Caco-2 (cell line): ENCODE measurements at regions not wholly inside any gene's neighbourhood (a gene's known extent, or its start where the extent isn't known, plus 50 kb on each side); places are given as distances from the start of the nearest gene placed in this dataset.

Experiments used
- BruUV-seq: library from RNA; stranded (reverse); fragments of 400-500 nt; replicated peaks from 2 replicates; lab custom pipeline; 2021; lab: Mats Ljungman, UMichigan
- CTCF ChIA-PET: fragments of 300-600 bp; sonication (Branson Sonifier 250); formaldehyde crosslinking; loops from one replicate; lab custom pipeline; 2022; ENCODE audit warnings: antibody characterized with exemption; lab: Charles Lee
- POLR2A ChIA-PET: fragments of 300-600 bp; sonication (Branson Sonifier 250); formaldehyde crosslinking; loops from one replicate; lab custom pipeline; 2022; ENCODE audit warnings: antibody characterized with exemption; lab: Charles Lee
- DNase-seq, 2 experiments: peaks; one replicate each; pipeline versions ENCODE4 v3.0.0 to v3.0.0-alpha.2; 2020 to 2022
- H3K27me3 ChIP-seq: replicated peaks from 2 replicates; pipeline ENCODE4 v1.6.0; 2011; ENCODE audit warnings: low read length; ENCODE audit not compliant: control insufficient read depth, insufficient read depth
- H3K36me3 ChIP-seq: 2 replicates; pipeline ENCODE4 v1.5.1; 2011; ENCODE audit warnings: low read length; ENCODE audit not compliant: control insufficient read depth, insufficient read depth
- H3K4me1 ChIP-seq: fragments of 250-450 bp; sonication (Bioruptor Pico); 2 replicates; pipeline ENCODE4 v1.5.1; 2020; ENCODE audit warnings: mild to moderate bottlenecking
- H3K4me3 ChIP-seq: 2 replicates; pipeline ENCODE4 v1.5.1; 2011; ENCODE audit warnings: low read depth, mild to moderate bottlenecking, control low read depth, low read length
- H3K9me3 ChIP-seq: fragments of 250-450 bp; sonication (Bioruptor Pico); 2 replicates; pipeline ENCODE4 v1.5.1; 2020; ENCODE audit warnings: mild to moderate bottlenecking, moderate library complexity
- H3K27ac Mint-ChIP-seq: one replicate; pipeline ENCODE4 v1.8.0; 2022; ENCODE audit warnings: mixed read lengths; ENCODE audit not compliant: unreplicated experiment
- H3K27me3 Mint-ChIP-seq: one replicate; pipeline ENCODE4 v1.8.0; 2022; ENCODE audit warnings: mixed read lengths; ENCODE audit not compliant: insufficient read depth, unreplicated experiment
- H3K36me3 Mint-ChIP-seq: one replicate; pipeline ENCODE4 v1.8.0; 2022; ENCODE audit warnings: mild to moderate bottlenecking, mixed read lengths; ENCODE audit not compliant: insufficient read depth, unreplicated experiment
- H3K4me1 Mint-ChIP-seq: one replicate; pipeline ENCODE4 v1.8.0; 2022; ENCODE audit warnings: low read depth, mixed read lengths; ENCODE audit not compliant: unreplicated experiment
- H3K4me3 Mint-ChIP-seq: one replicate; pipeline ENCODE4 v1.8.0; 2022; ENCODE audit warnings: mild to moderate bottlenecking, moderate library complexity, mixed read lengths; ENCODE audit not compliant: unreplicated experiment
- H3K9me3 Mint-ChIP-seq: one replicate; pipeline ENCODE4 v1.8.0; 2022; ENCODE audit warnings: mixed read lengths; ENCODE audit not compliant: unreplicated experiment
- intact Hi-C: fragments of 100-400 bp; cut with micrococcal nuclease; formaldehyde crosslinking; loops from one replicate; pipeline ENCODE4 v1.10.0; 2022; ENCODE audit not compliant: unreplicated experiment
- TF ChIP-seq, protein P1 (sequence below), 2 experiments: fragments of 200-600 bp in 1 of 2; IDR thresholded peaks; 1 replicate in 1 of 2; 2 replicates in 1 of 2; pipeline versions ENCODE4 v1.5.1 to v1.8.0; 2011 to 2022; ENCODE audit warnings: antibody characterized with exemption in 1 of 2, control low read depth in 1 of 2, inconsistent platforms in 1 of 2, low read depth in 1 of 2, low read length in 1 of 2, mild to moderate bottlenecking in 1 of 2, moderate library complexity in 1 of 2; ENCODE audit not compliant: insufficient read depth in 1 of 2, severe bottlenecking in 1 of 2, unreplicated experiment in 1 of 2

GRCh38 chr17:64788286-64789060 is 126.4 kb upstream of the SMURF2 start:
- no peak for DNase-seq
- ChIA-PET POLR2A (no interaction called here), CTCF (no interaction called here)
- Histone ChIP-seq H3K9me3 (no peaks in the 10 kb centered on the region), H3K4me1 (peaks cover 13% of the 10 kb centered on the region), H3K36me3 (peaks cover 2% of the 10 kb centered on the region; the same call in 1 of the 2 replicates), H3K4me3 (no peak overlapping the region), H3K27me3 (no peaks in the 10 kb centered on the region)
- no peak overlapping the region for H3K27ac Mint-ChIP-seq
- intact Hi-C loops, result no loop called here
- no peak overlapping the region for H3K4me3 Mint-ChIP-seq
- no TSS peak for BruUV-seq
- peaks cover 21% of the 10 kb centered on the region for H3K36me3 Mint-ChIP-seq
- H3K4me1 Mint-ChIP-seq, result peaks cover 12% of the 10 kb centered on the region
- H3K27me3 Mint-ChIP-seq, result no peaks in the 10 kb centered on the region
- TF ChIP-seq, protein P1, sequence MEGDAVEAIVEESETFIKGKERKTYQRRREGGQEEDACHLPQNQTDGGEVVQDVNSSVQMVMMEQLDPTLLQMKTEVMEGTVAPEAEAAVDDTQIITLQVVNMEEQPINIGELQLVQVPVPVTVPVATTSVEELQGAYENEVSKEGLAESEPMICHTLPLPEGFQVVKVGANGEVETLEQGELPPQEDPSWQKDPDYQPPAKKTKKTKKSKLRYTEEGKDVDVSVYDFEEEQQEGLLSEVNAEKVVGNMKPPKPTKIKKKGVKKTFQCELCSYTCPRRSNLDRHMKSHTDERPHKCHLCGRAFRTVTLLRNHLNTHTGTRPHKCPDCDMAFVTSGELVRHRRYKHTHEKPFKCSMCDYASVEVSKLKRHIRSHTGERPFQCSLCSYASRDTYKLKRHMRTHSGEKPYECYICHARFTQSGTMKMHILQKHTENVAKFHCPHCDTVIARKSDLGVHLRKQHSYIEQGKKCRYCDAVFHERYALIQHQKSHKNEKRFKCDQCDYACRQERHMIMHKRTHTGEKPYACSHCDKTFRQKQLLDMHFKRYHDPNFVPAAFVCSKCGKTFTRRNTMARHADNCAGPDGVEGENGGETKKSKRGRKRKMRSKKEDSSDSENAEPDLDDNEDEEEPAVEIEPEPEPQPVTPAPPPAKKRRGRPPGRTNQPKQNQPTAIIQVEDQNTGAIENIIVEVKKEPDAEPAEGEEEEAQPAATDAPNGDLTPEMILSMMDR (IDR thresholded peaks at IDR 0.05; ENCODE audit: insufficient read depth in 1 of 2, low read depth in 1 of 2, low read length in 1 of 2, severe bottlenecking in 1 of 2, unreplicated experiment in 1 of 2), result no peak
- no peaks in the 10 kb centered on the region for H3K9me3 Mint-ChIP-seq

DNA sequence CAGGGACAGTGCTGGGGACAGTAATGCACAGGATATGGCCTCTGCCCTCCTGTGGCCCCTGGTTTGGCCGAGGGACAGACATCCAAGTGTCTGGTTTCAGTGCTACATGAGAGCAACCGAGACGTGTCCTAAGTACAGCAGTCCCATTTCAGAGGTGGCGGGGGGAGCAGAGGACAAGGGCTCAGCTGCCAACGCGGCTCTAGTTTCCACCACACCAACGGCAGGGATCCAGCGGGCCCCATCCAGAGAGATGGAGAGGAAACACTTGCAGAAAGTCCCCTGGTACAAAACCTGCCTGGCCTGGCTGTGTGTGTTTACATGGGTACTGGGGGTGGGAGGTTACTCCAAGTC is 125.8 kb upstream of the SMURF2 start:
- BruUV-seq, result no TSS peak
- TF ChIP-seq, protein P1 (IDR thresholded peaks at IDR 0.05; ENCODE audit: insufficient read depth in 1 of 2, low read depth in 1 of 2, low read length in 1 of 2, severe bottlenecking in 1 of 2, unreplicated experiment in 1 of 2), result no peak
- Mint-ChIP-seq H3K9me3 (no peaks in the 10 kb centered on the region), H3K4me1 (peaks cover 12% of the 10 kb centered on the region), H3K27me3 (no peaks in the 10 kb centered on the region), H3K4me3 (no peak overlapping the region), H3K27ac (no peak overlapping the region), H3K36me3 (peaks cover 21% of the 10 kb centered on the region)
- Histone ChIP-seq H3K9me3 (no peaks in the 10 kb centered on the region), H3K4me1 (peaks cover 13% of the 10 kb centered on the region), H3K27me3 (no peaks in the 10 kb centered on the region), H3K36me3 (peaks cover 2% of the 10 kb centered on the region; the same call in 1 of the 2 replicates), H3K4me3 (no peak overlapping the region)
- intact Hi-C loops, result no loop called here
- CTCF ChIA-PET, result interaction anchor here (0.7 to 0.9 kb wide), 2 partner anchors 10 to 14 kb away, joined by 3 to 6 read pairs; no protein-coding TSS in a partner anchor
- DNase-seq, result peak in 1 of 2 experiments; percentile 25
- POLR2A ChIA-PET, result no interaction called here

DNA sequence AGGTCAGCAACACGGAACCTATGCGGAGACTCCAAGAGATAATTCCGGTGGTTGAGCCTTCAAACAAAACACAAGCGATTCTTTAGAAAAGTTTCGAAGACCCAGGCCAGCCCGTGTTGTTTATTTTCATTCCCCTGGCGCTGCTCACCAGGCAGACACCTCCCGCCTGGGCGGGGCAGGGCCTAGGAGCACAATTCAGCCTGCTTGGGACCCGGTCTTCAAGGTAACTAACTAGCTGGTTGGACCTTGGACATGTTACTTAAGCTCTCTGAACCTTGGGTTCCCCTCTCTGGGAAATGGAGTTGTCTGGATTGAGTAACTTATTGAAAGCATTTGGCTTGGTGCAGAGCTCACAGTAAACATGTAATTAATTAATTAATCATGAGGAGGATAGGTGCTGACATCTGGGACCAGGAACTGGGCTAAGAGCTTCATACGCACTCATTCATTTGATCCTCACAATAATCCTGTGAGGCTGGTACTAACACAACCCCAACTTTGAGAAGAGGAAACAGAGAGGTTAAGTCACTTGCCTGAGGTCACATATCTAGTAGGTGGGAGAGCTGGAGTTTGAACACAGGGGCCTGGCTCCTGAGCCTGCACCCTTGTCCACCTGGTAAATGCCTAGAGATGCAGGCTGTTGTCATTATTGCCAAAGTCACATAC is 125.3 kb upstream of the SMURF2 start:
- H3K4me3 ChIP-seq, result no peak overlapping the region
- peaks cover 12% of the 10 kb centered on the region for H3K4me1 Mint-ChIP-seq
- H3K36me3 Mint-ChIP-seq, result peaks cover 21% of the 10 kb centered on the region
- TF ChIP-seq, protein P1 (IDR thresholded peaks at IDR 0.05; ENCODE audit: insufficient read depth in 1 of 2, low read depth in 1 of 2, low read length in 1 of 2, severe bottlenecking in 1 of 2, unreplicated experiment in 1 of 2), result no peak
- H3K27me3 Mint-ChIP-seq, result no peaks in the 10 kb centered on the region
- no peaks in the 10 kb centered on the region for H3K9me3 ChIP-seq
- H3K4me3 Mint-ChIP-seq, result peak overlapping the region; percentile 31
- peaks cover 2% of the 10 kb centered on the region; the same call in 1 of the 2 replicates for H3K36me3 ChIP-seq
- H3K4me1 ChIP-seq, result peaks cover 13% of the 10 kb centered on the region
- no TSS peak for BruUV-seq
- H3K27me3 ChIP-seq, result no peaks in the 10 kb centered on the region
- CTCF ChIA-PET, result interaction anchor here (0.7 to 0.9 kb wide), 3 partner anchors 10 to 14 kb away, joined by 3 to 6 read pairs (median 3); no protein-coding TSS in a partner anchor
- intact Hi-C loops, result no loop called here
- H3K9me3 Mint-ChIP-seq, result no peaks in the 10 kb centered on the region
- POLR2A ChIA-PET, result no interaction called here
- H3K27ac Mint-ChIP-seq, result peak overlapping the region; percentile 78
- DNase-seq, result peak; percentile 68 to 72
